Omental fat pad (tissue), 3 donors: ENCODE measurements at regions not wholly inside any gene's neighbourhood (a gene's known extent, or its start where the extent isn't known, plus 50 kb on each side); places are given as distances from the start of the nearest gene placed in this dataset.

ENCODE experiments used
- ATAC-seq: fragments of 150-250 bp; one replicate; pipeline ENCODE4 v1.9.1; 2016; ENCODE audit warnings: mild to moderate bottlenecking, moderate library complexity; ENCODE audit not compliant: low FRiP score
- DNase-seq: peaks from one replicate; pipeline ENCODE4 v3.0.0-alpha.2; 2019; ENCODE audit warnings: low spot score
- CTCF ChIP-seq, 3 donors: fragments of 450-650 bp; IDR thresholded peaks; one replicate each; pipeline ENCODE4 v1.5.1; 2016 to 2017; ENCODE audit warnings: antibody characterized with exemption in 3 of 3, mild to moderate bottlenecking in 3 of 3, moderate library complexity in 2 of 3

GRCh38 chr4:81685104-81685503 lies 213.4 kb upstream of the RASGEF1B start:
- ATAC-seq, result no peak
- TF ChIP-seq CTCF (IDR thresholded peaks at IDR 0.05), result no peak
- DNase-seq, result no peak

GRCh38 chr4:81684352-81684751 lies 212.6 kb upstream of the RASGEF1B start:
- DNase-seq, result no peak
- no peak for ATAC-seq
- no peak for TF ChIP-seq CTCF (IDR thresholded peaks at IDR 0.05)

- no peak for ATAC-seq
- no peak for DNase-seq
- TF ChIP-seq CTCF (IDR thresholded peaks at IDR 0.05), result no peak
These were observed 210.8 kb upstream of the RASGEF1B start for GRCh38 chr4:81682492-81682891.

DNA sequence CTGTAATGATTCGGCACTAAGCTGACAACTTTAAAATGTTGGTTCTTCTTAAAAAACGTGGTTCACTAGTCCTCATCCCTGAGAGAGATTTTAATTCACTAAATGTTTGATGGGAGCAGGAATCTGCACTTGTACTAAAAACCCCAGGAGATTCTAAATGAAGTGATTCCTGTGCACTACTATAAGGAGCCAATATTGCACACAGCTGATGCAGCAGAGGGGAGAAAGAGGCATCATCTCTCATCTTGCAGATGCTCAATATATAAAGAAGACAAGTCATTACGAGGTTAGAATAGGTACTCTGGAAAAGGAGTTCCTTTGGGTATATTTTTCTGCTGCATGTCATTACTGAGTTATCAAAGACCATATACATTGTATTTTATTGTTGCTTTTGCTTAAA lies 207.6 kb upstream of the RASGEF1B start:
- ATAC-seq, result no peak
- TF ChIP-seq CTCF (IDR thresholded peaks at IDR 0.05), result no peak
- no peak for DNase-seq

- ATAC-seq, result no peak
- DNase-seq, result no peak
- TF ChIP-seq CTCF (IDR thresholded peaks at IDR 0.05), result no peak
These were observed 207.1 kb upstream of the RASGEF1B start for GRCh38 chr4:81678801-81679200.

GRCh38 chr4:81676537-81676936 lies 204.8 kb upstream of the RASGEF1B start:
- TF ChIP-seq CTCF (IDR thresholded peaks at IDR 0.05), result no peak
- peak; percentile 62 for ATAC-seq
- DNase-seq, result no peak

DNA sequence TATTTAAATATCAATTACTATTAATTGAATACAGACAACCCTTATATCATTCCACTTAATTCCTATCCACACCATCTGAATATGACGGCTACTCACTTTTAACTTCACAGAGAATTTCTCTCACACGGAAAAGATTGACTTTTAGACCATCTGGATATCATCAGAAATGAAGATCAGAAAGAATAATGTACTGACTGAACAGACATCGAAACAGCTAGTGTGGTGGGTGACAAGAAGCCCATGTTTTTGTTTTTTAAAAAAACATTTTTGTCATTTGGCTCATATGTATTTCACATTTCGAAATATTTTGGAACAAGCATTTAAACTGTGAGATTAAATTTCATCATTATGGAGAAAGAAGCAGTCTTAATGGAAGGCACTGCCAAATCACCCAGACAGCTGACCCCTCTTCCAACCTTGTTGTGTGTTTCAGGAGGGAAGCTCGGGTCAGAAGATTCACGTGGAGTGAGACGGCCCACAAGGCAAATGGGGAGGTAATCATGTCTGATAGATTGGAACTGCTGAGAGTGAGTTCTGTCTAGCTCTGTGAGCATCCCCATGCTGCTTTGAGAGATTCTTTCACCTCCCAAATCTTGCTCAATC lies 204.2 kb upstream of the RASGEF1B start:
- ATAC-seq, result peak; percentile 65
- DNase-seq, result no peak
- no peak for TF ChIP-seq CTCF (IDR thresholded peaks at IDR 0.05)
